ENCODE measurements at regions not wholly inside any gene's neighbourhood (a gene's known extent, or its start where the extent isn't known, plus 50 kb on each side); places are given as distances from the start of the nearest gene placed in this dataset.

- Mint-ChIP-seq H3K27ac (no peak overlapping the region), H3K27me3 (peaks cover 5% of the 10 kb centered on the region), H3K36me3 (peaks cover 4% of the 10 kb centered on the region), H3K9me3 (ENCODE audit: low read depth) (peaks cover 12% of the 10 kb centered on the region), H3K4me3 (no peak overlapping the region), H3K4me1 (ENCODE audit: low read depth) (peaks cover 8% of the 10 kb centered on the region)
These were observed 64.6 kb downstream of the LINC01488 start for GRCh38 chr11:69545976-69546617.

DNA sequence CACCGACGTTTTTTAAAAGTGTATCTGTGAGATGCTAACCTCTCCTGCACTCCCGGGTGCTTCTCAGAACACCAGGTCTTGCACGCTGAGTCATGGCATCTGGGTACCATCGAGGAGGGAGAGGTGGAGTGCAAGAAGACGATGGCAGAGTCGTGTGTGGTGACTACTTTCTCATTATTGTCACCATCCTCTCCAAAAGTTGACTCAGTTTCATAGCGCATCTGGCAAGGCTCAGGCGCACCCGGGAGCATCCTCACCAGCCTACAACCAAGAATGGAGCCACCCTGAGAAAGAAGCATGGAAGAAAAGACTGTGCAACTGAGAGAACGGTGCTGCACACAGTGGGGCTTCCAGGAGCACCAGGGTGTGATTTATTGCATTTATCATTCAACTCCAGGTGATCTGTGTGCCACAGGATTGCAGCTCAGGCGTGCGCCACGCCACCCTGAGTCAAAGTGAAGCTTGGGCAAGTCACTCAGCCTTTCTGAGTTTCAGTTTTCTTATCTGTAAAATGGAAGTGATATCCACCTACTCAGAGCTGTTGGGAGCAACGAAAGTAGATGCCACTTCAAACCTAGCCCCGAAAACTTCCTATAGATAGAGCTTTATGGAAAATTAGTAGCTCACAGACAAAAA, 65.4 kb downstream of the LINC01488 start:
- Mint-ChIP-seq H3K36me3 (peaks cover 4% of the 10 kb centered on the region), H3K27me3 (peaks cover 4% of the 10 kb centered on the region), H3K27ac (no peak overlapping the region), H3K4me1 (ENCODE audit: low read depth) (peaks cover 8% of the 10 kb centered on the region), H3K4me3 (no peak overlapping the region), H3K9me3 (ENCODE audit: low read depth) (peaks cover 13% of the 10 kb centered on the region)

- peaks cover 4% of the 10 kb centered on the region for H3K36me3 Mint-ChIP-seq
- no peak overlapping the region for H3K4me3 Mint-ChIP-seq
- peaks cover 13% of the 10 kb centered on the region for H3K9me3 Mint-ChIP-seq (ENCODE audit: low read depth)
- peaks cover 5% of the 10 kb centered on the region for H3K27me3 Mint-ChIP-seq
- no peak overlapping the region for H3K27ac Mint-ChIP-seq
- H3K4me1 Mint-ChIP-seq (ENCODE audit: low read depth), result peaks cover 8% of the 10 kb centered on the region
These were observed 69.4 kb downstream of the LINC01488 start for GRCh38 chr11:69550846-69551245.

GRCh38 chr11:69551963-69552362, 70.5 kb downstream of the LINC01488 start:
- Mint-ChIP-seq H3K9me3 (ENCODE audit: low read depth) (peaks cover 13% of the 10 kb centered on the region), H3K36me3 (peaks cover 4% of the 10 kb centered on the region), H3K27me3 (peaks cover 3% of the 10 kb centered on the region), H3K4me3 (no peak overlapping the region), H3K27ac (no peak overlapping the region), H3K4me1 (ENCODE audit: low read depth) (peaks cover 4% of the 10 kb centered on the region)

GRCh38 chr11:69552951-69553350, 71.5 kb downstream of the LINC01488 start:
- H3K27me3 Mint-ChIP-seq, result peaks cover 3% of the 10 kb centered on the region
- peaks cover 8% of the 10 kb centered on the region for H3K4me1 Mint-ChIP-seq (ENCODE audit: low read depth)
- H3K27ac Mint-ChIP-seq, result no peak overlapping the region

GRCh38 chr11:69553416-69554357, 72.2 kb downstream of the LINC01488 start:
- peaks cover 15% of the 10 kb centered on the region for H3K4me1 Mint-ChIP-seq (ENCODE audit: low read depth)
- H3K27ac Mint-ChIP-seq, result no peak overlapping the region
- peaks cover 4% of the 10 kb centered on the region for H3K36me3 Mint-ChIP-seq
- H3K9me3 Mint-ChIP-seq (ENCODE audit: low read depth), result peaks cover 13% of the 10 kb centered on the region
- peaks cover 3% of the 10 kb centered on the region for H3K27me3 Mint-ChIP-seq
- no peak overlapping the region for H3K4me3 Mint-ChIP-seq

More at GRCh38 chr11:69552951-69553350, 71.5 kb downstream of the LINC01488 start:
- Mint-ChIP-seq H3K4me3 (no peak overlapping the region), H3K9me3 (ENCODE audit: low read depth) (peaks cover 13% of the 10 kb centered on the region), H3K36me3 (peaks cover 4% of the 10 kb centered on the region)

DNA sequence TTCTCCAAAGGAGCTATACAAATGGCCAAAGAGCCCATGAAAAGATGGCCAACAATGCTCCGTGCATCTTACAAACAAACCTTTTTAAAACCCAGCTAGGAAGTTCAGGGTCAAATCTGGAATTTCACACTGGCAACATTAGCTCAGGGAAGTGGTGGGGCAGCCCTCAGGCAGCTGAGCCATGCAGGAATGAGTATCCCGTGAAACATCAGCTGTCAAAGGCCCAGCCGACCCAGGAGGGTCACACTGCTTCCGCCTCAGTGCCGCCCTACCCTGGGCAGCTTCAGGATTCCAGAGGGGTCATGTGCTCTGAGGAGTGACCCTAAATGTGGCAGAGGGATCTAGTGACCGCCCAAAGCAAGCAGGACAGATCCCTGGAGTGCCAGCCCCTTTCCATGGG, 73.4 kb downstream of the LINC01488 start:
- H3K36me3 Mint-ChIP-seq, result peaks cover 4% of the 10 kb centered on the region
- H3K4me1 Mint-ChIP-seq (ENCODE audit: low read depth), result peaks cover 26% of the 10 kb centered on the region
- no peak overlapping the region for H3K27ac Mint-ChIP-seq
- no peak overlapping the region for H3K4me3 Mint-ChIP-seq
- peaks cover 5% of the 10 kb centered on the region for H3K9me3 Mint-ChIP-seq (ENCODE audit: low read depth)
- peaks cover 3% of the 10 kb centered on the region for H3K27me3 Mint-ChIP-seq

DNA sequence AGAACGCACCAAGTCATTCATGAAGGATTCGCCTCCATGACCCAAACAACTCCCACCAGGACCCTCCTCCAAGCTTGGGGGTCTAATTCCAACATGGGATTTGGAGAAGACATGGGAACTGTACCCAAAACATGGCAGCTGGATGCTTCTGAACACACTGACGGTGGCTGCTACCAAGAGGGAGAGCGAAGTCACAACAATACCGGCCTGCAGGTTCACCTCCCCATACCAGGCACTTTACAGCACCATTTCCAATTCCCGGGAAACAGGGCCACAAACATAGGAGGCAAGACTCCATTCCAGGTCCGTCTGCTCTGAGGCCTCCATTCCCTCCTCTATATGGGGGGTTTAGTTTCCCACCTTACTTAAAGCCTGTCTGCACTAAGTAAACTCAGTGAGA, 75.8 kb downstream of the LINC01488 start:
- Mint-ChIP-seq H3K4me1 (ENCODE audit: low read depth) (peaks cover 31% of the 10 kb centered on the region), H3K27me3 (peaks cover 8% of the 10 kb centered on the region), H3K9me3 (ENCODE audit: low read depth) (no peaks in the 10 kb centered on the region), H3K27ac (no peak overlapping the region), H3K4me3 (no peak overlapping the region), H3K36me3 (no peaks in the 10 kb centered on the region)

- Mint-ChIP-seq H3K36me3 (no peaks in the 10 kb centered on the region), H3K4me3 (peak overlapping the region; percentile 65), H3K4me1 (ENCODE audit: low read depth) (peaks cover 31% of the 10 kb centered on the region), H3K27me3 (peaks cover 8% of the 10 kb centered on the region), H3K27ac (peak overlapping the region; percentile 30), H3K9me3 (ENCODE audit: low read depth) (no peaks in the 10 kb centered on the region)
These were observed 77.1 kb downstream of the LINC01488 start for GRCh38 chr11:69558519-69558941.

DNA sequence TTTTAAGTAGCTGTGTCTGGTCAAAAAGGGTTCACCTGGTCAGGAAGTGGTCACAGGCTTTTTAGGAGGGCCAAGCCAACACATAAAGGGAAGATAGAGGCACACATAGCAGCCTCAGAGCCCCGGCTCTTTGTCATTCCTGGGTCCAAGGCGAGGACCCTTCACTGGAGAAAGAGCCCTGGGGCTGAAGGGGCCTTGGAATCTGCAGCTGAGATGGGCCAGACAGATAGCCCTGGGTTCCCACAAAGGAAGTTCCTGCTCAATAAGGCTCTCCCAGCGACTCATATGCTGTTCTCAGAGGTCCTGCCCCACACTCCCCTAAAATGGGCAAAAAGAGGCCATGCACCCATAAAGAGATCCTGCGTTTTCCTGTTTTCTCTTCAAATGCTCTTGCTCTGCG, 77.7 kb downstream of the LINC01488 start:
- peak overlapping the region; percentile 30 for H3K27ac Mint-ChIP-seq
- H3K4me3 Mint-ChIP-seq, result peak overlapping the region; percentile 65
- H3K36me3 Mint-ChIP-seq, result no peaks in the 10 kb centered on the region
- H3K4me1 Mint-ChIP-seq (ENCODE audit: low read depth), result peaks cover 31% of the 10 kb centered on the region
- H3K27me3 Mint-ChIP-seq, result peaks cover 6% of the 10 kb centered on the region
- no peaks in the 10 kb centered on the region for H3K9me3 Mint-ChIP-seq (ENCODE audit: low read depth)

GRCh38 chr11:69560141-69560790, 78.8 kb downstream of the LINC01488 start:
- H3K36me3 Mint-ChIP-seq, result no peaks in the 10 kb centered on the region
- no peaks in the 10 kb centered on the region for H3K9me3 Mint-ChIP-seq (ENCODE audit: low read depth)

GRCh38 chr11:69562302-69562701, 78.7 kb upstream of the CCND1 start:
- peaks cover 4% of the 10 kb centered on the region for H3K9me3 Mint-ChIP-seq (ENCODE audit: low read depth)
- H3K36me3 Mint-ChIP-seq, result no peaks in the 10 kb centered on the region
- peaks cover 7% of the 10 kb centered on the region for H3K27me3 Mint-ChIP-seq
- peaks cover 26% of the 10 kb centered on the region for H3K4me1 Mint-ChIP-seq (ENCODE audit: low read depth)
- no peak overlapping the region for H3K4me3 Mint-ChIP-seq
- peak overlapping the region; percentile 17 for H3K27ac Mint-ChIP-seq

More at GRCh38 chr11:69560141-69560790, 78.8 kb downstream of the LINC01488 start:
- Mint-ChIP-seq H3K4me1 (ENCODE audit: low read depth) (peaks cover 31% of the 10 kb centered on the region), H3K4me3 (no peak overlapping the region), H3K27ac (no peak overlapping the region), H3K27me3 (peaks cover 7% of the 10 kb centered on the region)

DNA sequence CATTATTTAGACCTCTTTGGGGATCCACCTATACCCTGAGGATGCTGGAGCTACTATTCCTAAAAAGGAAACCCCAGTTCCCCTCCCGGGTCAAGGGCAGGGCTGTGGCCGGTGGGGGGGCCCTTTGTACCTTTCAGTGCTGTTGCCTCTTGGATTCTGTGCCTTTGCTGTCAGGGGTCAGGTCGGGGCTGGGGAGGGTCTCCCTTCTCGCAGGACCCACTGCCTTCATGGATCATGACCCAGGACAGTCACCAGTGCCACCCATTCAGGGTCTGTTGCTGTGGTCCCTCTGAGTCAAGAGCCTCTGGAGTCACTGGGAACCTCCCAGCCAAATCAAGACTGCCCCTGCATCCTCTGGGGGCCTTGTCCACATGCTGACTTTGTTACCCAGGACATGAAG, 78.1 kb upstream of the CCND1 start:
- H3K4me3 Mint-ChIP-seq, result no peak overlapping the region

GRCh38 chr11:69563306-69563705, 77.7 kb upstream of the CCND1 start:
- Mint-ChIP-seq H3K4me3 (no peak overlapping the region), H3K36me3 (no peaks in the 10 kb centered on the region), H3K4me1 (ENCODE audit: low read depth) (peaks cover 20% of the 10 kb centered on the region), H3K27me3 (peaks cover 7% of the 10 kb centered on the region), H3K27ac (no peak overlapping the region), H3K9me3 (ENCODE audit: low read depth) (peaks cover 4% of the 10 kb centered on the region)

More for the DNA sequence above, 78.1 kb upstream of the CCND1 start:
- peaks cover 4% of the 10 kb centered on the region for H3K9me3 Mint-ChIP-seq (ENCODE audit: low read depth)
- no peaks in the 10 kb centered on the region for H3K36me3 Mint-ChIP-seq
- peaks cover 7% of the 10 kb centered on the region for H3K27me3 Mint-ChIP-seq
- H3K27ac Mint-ChIP-seq, result no peak overlapping the region
- H3K4me1 Mint-ChIP-seq (ENCODE audit: low read depth), result peaks cover 24% of the 10 kb centered on the region
